GM21529 (cell line): ENCODE measurements at regions not wholly inside any gene's neighbourhood (a gene's known extent, or its start where the extent isn't known, plus 50 kb on each side); places are given as distances from the start of the nearest gene placed in this dataset.

ENCODE experiments used
- ATAC-seq: cut with Tn5 transposase; IDR thresholded peaks from one replicate; pipeline ENCODE4 v1.9.1; 2021; ENCODE audit not compliant: unreplicated experiment

GRCh38 chr3:72290859-72291638 lies 506.1 kb upstream of the PROK2 start:
- no peak for ATAC-seq

DNA sequence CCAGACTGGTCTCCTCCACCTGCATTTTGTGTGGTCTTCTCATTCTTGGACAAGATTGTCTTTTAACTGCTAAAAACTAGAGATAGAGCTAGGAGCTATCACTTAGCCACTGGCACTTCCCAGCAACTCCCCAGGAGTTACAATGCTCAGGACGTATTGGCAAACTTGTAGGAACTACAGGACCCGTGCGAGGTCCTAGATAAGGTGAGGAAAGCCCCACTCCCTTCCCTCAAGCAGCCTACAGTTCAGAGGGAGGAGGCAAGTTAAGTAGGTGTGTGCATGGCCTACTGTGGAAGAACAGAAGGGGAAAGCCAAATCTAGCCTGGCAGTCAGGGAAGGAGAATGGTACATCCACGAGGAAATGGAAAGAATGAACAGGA lies 504.7 kb upstream of the PROK2 start:
- ATAC-seq: peak; percentile 23

GRCh38 chr3:72288955-72289691 lies 504.2 kb upstream of the PROK2 start:
- ATAC-seq: peak; percentile 58

DNA sequence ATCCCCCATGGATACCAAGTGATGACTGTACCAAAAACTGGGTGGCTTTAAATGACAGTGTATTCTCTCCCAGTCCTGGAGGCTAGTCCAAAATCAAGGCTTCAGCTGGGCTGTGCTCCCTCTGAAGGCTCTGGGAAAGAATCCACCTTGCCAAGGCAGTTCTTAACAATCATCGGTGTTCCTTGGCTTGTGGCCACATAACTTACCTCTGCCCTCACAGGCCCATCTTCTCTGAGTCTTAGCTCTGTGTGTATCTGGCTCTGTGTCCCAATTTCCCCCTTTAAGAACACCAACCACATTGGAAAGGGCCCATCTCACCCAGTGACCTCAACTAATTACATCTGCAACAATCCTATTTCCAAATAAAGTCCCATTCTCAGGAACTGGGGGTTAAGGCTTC lies 503.0 kb upstream of the PROK2 start:
- ATAC-seq: no peak

DNA sequence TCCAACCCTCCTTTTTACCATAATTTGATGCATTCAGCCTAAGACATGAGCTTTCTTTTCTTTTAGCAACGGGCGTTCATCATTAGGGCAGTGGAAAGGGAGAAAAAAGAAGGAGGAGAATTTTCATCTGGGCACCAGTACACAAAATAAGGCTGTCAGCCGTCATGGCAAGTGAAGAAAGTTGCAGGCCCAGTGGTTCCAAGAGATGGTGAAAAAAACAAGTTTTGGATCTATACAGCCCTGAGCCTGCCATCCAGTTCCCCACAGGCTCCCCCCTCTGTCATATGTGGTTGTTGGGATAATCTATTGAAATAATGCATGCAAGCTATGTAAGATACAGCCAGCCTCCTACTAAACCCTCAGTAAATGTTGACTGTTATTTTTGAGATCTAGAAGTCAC lies 500.6 kb upstream of the PROK2 start:
- no peak for ATAC-seq

DNA sequence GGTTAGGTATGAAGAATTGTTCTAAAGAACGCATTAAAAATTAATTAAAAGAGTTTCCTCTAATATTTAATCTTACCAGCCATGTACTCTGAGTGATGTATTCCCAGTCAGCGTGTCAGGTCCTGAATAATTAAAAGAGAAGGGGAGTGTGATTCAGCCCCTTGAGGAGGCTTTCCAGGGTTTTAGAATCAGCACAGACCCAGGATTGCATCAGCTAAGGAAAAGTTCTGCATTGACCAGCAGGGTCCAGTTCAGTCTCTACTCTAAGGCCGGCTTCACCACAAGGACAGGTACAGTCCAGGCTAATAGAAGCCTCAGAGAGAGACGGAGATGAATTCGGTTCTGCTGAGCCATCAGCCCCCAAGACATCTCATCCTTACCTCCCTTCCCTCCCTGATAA lies 499.5 kb upstream of the PROK2 start:
- no peak for ATAC-seq

DNA sequence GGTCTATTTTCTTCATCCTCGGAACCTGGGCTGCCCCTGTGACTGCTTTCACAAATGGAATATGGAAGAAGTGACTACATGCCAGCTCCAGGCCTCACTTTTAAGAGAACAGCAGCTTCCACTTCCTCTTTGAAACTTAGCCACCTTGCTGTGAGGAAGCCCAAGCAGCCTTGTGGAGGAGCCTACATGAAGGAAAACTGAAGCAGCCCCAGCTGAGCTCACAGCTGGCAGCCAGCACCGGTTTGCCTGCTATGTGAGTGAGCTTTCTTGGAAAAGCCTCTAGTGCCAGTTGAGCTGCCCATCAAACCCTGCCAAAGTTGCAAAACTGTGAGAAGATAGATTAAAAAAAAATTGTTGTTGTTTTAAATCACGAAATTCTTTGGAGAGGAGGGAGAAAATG lies 498.0 kb upstream of the PROK2 start:
- no peak for ATAC-seq

- ATAC-seq: no peak
Observed at GRCh38 chr3:72281551-72281950, 496.6 kb upstream of the PROK2 start.

- ATAC-seq: no peak
Observed at GRCh38 chr3:72280876-72281275, 495.9 kb upstream of the PROK2 start.

DNA sequence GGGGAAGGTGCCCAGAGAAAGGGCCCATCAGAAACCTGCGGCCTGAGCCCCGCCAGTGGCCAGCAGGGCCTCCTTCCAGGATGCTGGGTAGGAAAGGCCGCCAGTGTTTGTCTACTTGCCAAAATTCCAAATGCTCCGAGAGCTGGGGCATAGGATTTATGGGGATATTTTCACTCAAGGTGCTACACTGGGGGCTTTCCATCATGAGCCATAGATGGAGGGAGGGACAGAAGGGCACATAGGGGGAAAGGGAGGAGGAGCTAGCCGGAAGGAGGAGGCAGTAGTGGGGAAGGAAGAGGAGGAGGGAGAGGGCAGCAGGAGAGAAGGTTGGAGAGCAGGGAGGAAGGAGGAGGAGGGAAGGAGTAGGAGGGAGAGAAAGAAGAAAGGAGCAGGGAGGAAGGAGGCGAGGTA lies 494.7 kb upstream of the PROK2 start:
- ATAC-seq: no peak

DNA sequence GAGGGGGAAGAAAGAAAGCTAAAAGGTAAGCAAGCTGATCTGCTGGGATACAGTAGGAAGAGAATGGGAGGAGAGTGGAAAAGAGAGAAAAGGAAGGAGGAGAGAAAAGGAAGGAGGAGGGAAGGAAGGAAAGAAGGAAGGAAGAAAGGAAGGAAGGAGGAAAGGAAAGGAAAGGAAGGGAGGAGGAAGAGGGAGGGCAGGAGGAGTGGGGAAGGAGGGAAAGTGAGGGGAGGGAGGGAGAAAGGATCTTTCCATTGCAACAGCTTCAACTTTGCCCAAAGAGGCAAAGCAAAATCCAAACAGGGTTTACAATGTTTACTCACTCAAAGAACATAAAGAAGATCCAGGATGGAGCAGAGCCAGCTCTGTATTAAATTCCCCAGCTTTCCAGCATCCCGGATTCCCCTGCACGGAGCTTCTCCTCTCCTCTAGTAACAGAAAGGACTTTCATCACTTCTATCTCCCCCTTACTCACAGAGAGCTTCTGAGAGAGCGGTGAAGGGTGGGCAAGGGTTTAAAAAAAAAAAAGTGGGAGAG lies 494.2 kb upstream of the PROK2 start:
- ATAC-seq: no peak

GRCh38 chr3:72278349-72279067 lies 493.6 kb upstream of the PROK2 start:
- ATAC-seq: no peak

GRCh38 chr3:72277710-72278109 lies 492.8 kb upstream of the PROK2 start:
- ATAC-seq: no peak

- no peak for ATAC-seq
Observed at GRCh38 chr3:72276806-72277205, 491.9 kb upstream of the PROK2 start.

DNA sequence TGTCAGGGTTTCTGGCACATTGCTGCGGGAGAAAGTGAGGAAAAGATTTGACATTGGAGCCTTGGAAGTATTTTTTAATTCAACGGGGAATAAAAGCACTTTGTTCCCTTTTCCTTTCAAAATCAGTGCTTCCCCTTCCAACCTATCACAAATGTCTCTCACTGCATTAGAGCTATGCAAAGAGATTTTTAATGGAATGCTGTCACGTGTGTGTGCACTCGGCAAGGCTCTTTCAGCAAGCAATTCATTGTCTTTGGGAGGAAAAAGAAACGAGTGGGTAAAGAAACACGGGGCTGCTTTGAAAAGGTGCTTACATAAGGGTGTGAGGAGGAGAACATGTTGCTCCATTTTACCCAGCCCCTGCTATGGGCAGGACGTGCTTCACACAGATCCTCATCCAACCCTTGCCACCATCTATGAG lies 490.4 kb upstream of the PROK2 start:
- ATAC-seq: no peak

DNA sequence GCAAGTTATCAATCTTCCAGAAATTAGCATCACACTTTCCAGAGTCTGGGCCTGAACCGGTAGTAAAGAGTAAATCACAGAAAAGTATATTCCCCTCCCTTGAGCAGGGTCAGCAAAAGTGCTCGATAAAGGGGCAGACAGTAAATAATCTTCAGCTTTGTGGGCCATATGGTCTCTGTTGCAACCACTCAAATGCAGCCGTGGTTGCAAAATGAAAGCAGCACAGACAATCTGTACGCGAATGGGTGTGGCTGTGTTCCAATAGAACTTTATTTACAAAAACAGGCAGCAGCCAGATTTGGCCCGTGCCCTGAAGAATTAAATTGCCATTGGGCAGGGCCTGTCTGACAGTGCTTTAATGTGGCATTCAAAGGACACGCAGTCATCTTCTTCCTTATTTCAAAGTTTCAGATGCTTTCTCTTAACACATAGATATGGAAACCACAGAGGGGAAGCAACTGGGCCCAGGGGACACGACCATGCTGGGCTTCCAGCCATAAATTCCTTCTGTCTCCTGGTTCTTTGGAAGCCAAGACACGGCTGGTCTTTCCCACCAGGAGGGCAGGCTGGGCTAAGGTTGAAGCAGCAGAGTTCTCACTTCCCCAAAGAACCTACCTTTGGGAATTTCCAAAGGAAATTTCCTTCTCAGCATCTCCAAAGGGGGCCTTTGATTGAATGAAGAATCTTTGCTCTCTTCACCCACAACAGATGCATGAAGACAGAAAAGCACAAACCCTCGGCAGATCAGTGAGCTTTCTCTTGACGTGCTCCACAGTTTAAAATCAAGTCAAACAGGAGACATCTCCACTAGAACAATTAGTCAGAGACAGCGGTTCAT lies 489.8 kb upstream of the PROK2 start:
- peak; percentile 58 for ATAC-seq

DNA sequence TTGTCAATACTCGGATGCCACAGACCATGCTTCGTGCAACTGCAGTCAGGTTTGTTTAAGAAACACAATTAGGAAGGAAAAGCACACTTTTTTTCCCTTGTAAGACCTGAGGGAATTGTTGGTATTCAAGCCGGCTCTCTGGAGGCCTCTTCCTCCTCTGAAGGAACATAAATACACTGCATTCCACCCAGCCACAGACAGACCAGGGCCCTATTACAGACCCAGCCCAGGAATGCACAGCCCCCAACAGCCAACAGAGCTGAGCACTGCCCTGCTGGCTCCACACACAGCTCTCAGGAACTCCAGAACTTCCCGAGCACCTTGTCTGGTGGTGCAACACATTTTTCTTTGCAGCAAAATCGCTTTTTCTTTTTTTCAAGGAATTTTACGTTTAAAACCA lies 488.7 kb upstream of the PROK2 start:
- no peak for ATAC-seq

GRCh38 chr3:72272356-72272755 lies 487.4 kb upstream of the PROK2 start:
- ATAC-seq: no peak

GRCh38 chr3:72271923-72272322 lies 487.0 kb upstream of the PROK2 start:
- no peak for ATAC-seq

- no peak for ATAC-seq
Observed at GRCh38 chr3:72271216-72271615, 486.3 kb upstream of the PROK2 start.

- no peak for ATAC-seq
Observed at GRCh38 chr3:72270730-72271129, 485.8 kb upstream of the PROK2 start.
